ENCODE measurements at regions not wholly inside any gene's neighbourhood (a gene's known extent, or its start where the extent isn't known, plus 50 kb on each side); places are given as distances from the start of the nearest gene placed in this dataset.

DNA sequence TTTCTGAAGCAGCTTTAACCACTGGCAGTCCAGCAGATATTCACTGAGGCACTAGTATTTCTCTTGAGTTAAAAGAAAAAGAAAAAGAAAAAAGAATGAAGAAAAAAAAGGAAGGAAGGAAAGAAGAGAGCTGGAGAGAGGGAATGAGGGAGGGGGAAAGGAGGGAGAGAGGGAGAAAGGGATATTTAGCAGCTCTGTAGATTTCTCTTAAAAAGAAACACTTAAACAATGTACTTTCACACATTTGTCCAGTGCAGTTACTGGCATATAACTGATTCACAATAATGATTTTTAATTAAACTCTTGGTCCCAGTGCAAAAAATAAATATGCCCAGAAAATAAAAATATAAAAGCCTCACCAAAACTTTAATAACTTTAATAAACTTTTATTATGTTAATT, 386.4 kb downstream of the KCNJ2 start:
- TF ChIP-seq CTCF (IDR thresholded peaks at IDR 0.05) (no peak), EZH2 (IDR thresholded peaks at IDR 0.05; ENCODE audit: borderline replicate concordance, insufficient read depth, low read depth, low read length, poor library complexity, severe bottlenecking) (no peak)

Measured in B cell (primary cell).